ENCODE measurements at regions not wholly inside any gene's neighbourhood (a gene's known extent, or its start where the extent isn't known, plus 50 kb on each side); places are given as distances from the start of the nearest gene placed in this dataset.

DNA sequence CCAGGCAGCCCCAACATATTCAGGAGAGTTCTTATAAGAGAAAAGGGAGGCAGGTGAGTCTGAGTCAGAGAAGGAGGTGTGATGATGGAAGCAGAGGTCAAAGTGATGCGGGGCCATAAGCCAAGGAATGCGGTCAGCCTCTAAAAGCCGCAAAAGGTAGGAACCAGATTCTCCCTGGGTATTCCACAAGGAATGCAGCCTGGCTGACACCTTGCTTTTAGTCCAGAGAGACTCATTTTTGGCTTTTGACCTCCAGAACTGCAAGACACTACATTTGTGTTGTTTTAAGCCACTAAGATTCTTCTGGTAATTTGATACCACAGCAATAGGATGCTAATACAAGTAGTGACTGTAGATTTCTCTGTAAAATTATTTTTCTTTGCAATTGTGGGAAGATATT is 151.5 kb upstream of the EEPD1 start:
- H3K36me3 ChIP-seq, result no peaks in the 10 kb centered on the region
- H3K27me3 ChIP-seq, result no peaks in the 10 kb centered on the region
- intact Hi-C loops (cut with DNase I), result no loop called here
- no peak overlapping the region for H3K27ac ChIP-seq
- no peak for ATAC-seq
- TF ChIP-seq, protein P1, sequence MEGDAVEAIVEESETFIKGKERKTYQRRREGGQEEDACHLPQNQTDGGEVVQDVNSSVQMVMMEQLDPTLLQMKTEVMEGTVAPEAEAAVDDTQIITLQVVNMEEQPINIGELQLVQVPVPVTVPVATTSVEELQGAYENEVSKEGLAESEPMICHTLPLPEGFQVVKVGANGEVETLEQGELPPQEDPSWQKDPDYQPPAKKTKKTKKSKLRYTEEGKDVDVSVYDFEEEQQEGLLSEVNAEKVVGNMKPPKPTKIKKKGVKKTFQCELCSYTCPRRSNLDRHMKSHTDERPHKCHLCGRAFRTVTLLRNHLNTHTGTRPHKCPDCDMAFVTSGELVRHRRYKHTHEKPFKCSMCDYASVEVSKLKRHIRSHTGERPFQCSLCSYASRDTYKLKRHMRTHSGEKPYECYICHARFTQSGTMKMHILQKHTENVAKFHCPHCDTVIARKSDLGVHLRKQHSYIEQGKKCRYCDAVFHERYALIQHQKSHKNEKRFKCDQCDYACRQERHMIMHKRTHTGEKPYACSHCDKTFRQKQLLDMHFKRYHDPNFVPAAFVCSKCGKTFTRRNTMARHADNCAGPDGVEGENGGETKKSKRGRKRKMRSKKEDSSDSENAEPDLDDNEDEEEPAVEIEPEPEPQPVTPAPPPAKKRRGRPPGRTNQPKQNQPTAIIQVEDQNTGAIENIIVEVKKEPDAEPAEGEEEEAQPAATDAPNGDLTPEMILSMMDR (IDR thresholded peaks at IDR 0.05), result no peak
- no peaks in the 10 kb centered on the region for H3K9me3 ChIP-seq
- DNase-seq, result no peak
- H3K4me1 ChIP-seq, result no peaks in the 10 kb centered on the region
- no peak overlapping the region for H3K4me3 ChIP-seq

DNA sequence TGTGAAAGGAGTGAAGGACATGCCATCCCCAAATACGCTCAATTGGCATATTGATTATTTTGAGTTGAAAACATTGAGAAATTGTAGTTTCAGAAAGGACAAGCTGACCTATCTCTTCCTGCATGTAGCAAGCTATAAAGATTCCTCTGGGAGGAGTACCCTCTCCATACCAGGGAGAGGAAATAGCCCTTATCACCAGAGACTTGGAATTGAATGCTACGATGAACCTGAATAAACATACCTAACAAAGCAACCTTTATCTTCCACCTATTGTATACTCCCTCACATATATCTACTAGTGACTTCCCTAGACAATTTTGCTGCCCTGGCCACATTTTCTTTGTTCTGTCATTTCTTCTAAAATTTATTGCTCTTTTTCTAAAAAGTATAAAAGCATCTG is 150.2 kb upstream of the EEPD1 start:
- DNase-seq, result no peak
- no peak for ATAC-seq
- no peak overlapping the region for H3K4me3 ChIP-seq
- H3K4me1 ChIP-seq, result no peaks in the 10 kb centered on the region
- H3K9me3 ChIP-seq, result no peaks in the 10 kb centered on the region
- TF ChIP-seq, protein P1 (IDR thresholded peaks at IDR 0.05), result no peak
- H3K36me3 ChIP-seq, result no peaks in the 10 kb centered on the region
- no peak overlapping the region for H3K27ac ChIP-seq
- no peaks in the 10 kb centered on the region for H3K27me3 ChIP-seq
- intact Hi-C loops (cut with DNase I), result no loop called here

DNA sequence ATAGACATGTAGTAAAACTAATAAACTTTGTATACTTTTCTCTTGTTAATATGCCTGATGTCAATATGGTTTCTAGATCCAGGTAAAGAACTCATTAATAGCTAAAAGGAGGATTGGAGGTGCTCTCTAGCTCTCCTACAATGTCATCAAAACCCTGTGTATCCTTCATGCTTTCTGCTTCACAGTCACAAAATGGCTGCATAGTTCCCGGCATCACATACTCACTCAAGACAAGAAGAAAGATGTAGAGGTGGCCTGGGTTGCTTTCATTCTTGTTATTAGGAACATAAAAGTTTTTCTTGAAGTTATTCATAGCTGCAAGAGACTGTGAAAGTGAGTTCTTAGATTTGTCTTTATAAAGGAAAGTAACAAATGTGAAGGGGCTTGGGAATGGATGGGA is 149.7 kb upstream of the EEPD1 start:
- ATAC-seq, result no peak
- TF ChIP-seq, protein P1 (IDR thresholded peaks at IDR 0.05), result no peak
- H3K9me3 ChIP-seq, result no peaks in the 10 kb centered on the region
- no peak overlapping the region for H3K27ac ChIP-seq
- no peaks in the 10 kb centered on the region for H3K36me3 ChIP-seq
- intact Hi-C loops (cut with DNase I), result no loop called here
- H3K27me3 ChIP-seq, result no peaks in the 10 kb centered on the region
- no peak overlapping the region for H3K4me3 ChIP-seq
- no peak for DNase-seq
- H3K4me1 ChIP-seq, result no peaks in the 10 kb centered on the region

DNA sequence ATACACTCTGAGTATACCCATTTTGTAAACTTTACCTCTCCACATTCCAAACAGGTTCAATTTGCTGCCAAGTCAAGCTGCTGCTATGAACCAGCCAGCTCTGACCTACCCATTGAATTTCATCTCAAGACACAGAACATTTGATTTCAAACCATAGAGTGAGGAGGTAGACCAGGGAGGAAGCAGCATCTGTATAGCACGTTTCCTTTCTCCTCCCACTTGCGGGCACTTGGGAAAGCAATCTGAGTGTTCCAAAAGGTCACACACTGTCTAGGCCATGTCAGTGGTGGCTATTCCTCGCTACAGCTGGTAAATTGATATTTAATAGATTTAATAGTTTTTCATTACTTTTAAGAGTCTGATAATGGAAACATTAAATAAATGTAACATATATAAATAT is 147.8 kb upstream of the EEPD1 start:
- no peak overlapping the region for H3K27ac ChIP-seq
- H3K4me3 ChIP-seq, result no peak overlapping the region
- intact Hi-C loops (cut with DNase I), result no loop called here
- DNase-seq, result no peak
- TF ChIP-seq, protein P1 (IDR thresholded peaks at IDR 0.05), result no peak
- H3K9me3 ChIP-seq, result no peaks in the 10 kb centered on the region
- ATAC-seq, result no peak
- no peaks in the 10 kb centered on the region for H3K36me3 ChIP-seq
- H3K4me1 ChIP-seq, result no peaks in the 10 kb centered on the region
- no peaks in the 10 kb centered on the region for H3K27me3 ChIP-seq

DNA sequence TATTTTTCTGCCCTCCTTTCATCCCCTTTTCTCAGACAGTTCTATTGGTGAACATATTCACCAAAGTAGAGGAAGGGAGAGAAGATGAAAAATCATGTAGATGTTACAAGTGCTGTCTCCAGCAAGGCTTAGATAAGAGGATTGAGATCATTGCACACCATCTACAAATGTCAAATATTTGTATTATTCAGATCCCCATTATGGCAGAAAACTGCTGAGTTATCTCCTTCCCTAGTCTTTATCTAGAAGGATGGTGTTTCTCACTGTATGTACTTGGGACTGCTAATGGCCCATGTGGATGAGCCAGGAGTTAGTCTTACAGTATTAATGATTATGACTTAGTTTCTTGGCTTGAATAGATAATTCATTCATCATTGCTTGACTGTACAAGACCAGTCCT is 147.2 kb upstream of the EEPD1 start:
- Histone ChIP-seq H3K9me3 (no peaks in the 10 kb centered on the region), H3K4me1 (no peaks in the 10 kb centered on the region), H3K36me3 (no peaks in the 10 kb centered on the region), H3K4me3 (no peak overlapping the region), H3K27me3 (no peaks in the 10 kb centered on the region), H3K27ac (no peak overlapping the region)
- TF ChIP-seq, protein P1 (IDR thresholded peaks at IDR 0.05), result no peak
- intact Hi-C loops (cut with DNase I), result no loop called here
- no peak for ATAC-seq
- DNase-seq, result no peak

All from left lung (tissue), 4 donors.